Smooth muscle cell (in vitro differentiated cells): ENCODE measurements at regions not wholly inside any gene's neighbourhood (a gene's known extent, or its start where the extent isn't known, plus 50 kb on each side); places are given as distances from the start of the nearest gene placed in this dataset.

Experiments used
- DNase-seq: peaks from one replicate; lab custom pipeline; 2025; ENCODE audit not compliant: unreplicated experiment; lab: John Stamatoyannopoulos, UW
- H2AFZ ChIP-seq: fragments of 200-600 bp; sonication (generic); 2 replicates; pipeline ENCODE4 v1.6.0; 2016; ENCODE audit warnings: antibody characterized with exemption, low read depth, mild to moderate bottlenecking
- H3F3A ChIP-seq: fragments of 200-600 bp; sonication (generic); 2 replicates; pipeline ENCODE4 v1.6.0; 2017; ENCODE audit warnings: antibody characterized with exemption, low read depth
- H3K27ac ChIP-seq: fragments of 200-600 bp; sonication (generic); 2 replicates; pipeline ENCODE4 v1.5.1; 2016; ENCODE audit warnings: low read depth, mild to moderate bottlenecking
- H3K27me3 ChIP-seq: fragments of 200-600 bp; sonication (generic); 2 replicates; pipeline ENCODE4 v1.6.1; 2016; ENCODE audit warnings: low read depth, mild to moderate bottlenecking
- H3K36me3 ChIP-seq: fragments of 200-600 bp; sonication (generic); 2 replicates; pipeline ENCODE4 v1.5.1; 2016; ENCODE audit warnings: low read depth
- H3K4me1 ChIP-seq: fragments of 200-600 bp; sonication (generic); 2 replicates; pipeline ENCODE4 v1.5.1; 2016; ENCODE audit warnings: low read depth
- H3K4me2 ChIP-seq: fragments of 200-600 bp; sonication (generic); 2 replicates; pipeline ENCODE4 v1.6.0; 2016; ENCODE audit warnings: mild to moderate bottlenecking
- H3K4me3 ChIP-seq: fragments of 200-600 bp; sonication (generic); 2 replicates; pipeline ENCODE4 v1.5.1; 2016; ENCODE audit warnings: mild to moderate bottlenecking
- H3K79me2 ChIP-seq: fragments of 200-600 bp; sonication (generic); 2 replicates; pipeline ENCODE4 v1.6.0; 2016; ENCODE audit warnings: low read depth, mild to moderate bottlenecking
- H3K9ac ChIP-seq: fragments of 200-600 bp; sonication (generic); 2 replicates; pipeline ENCODE4 v1.6.0; 2016; ENCODE audit warnings: low read depth
- H3K9me3 ChIP-seq: fragments of 200-600 bp; sonication (generic); replicated peaks from 2 replicates; pipeline ENCODE4 v1.5.1; 2016; ENCODE audit warnings: low read depth
- H4K20me1 ChIP-seq: fragments of 200-600 bp; sonication (generic); 2 replicates; pipeline ENCODE4 v1.6.0; 2016; ENCODE audit warnings: low read depth
- WGBS: methylation state at CpG from one replicate; pipeline ENCODE4 v1.1.7; 2016; ENCODE audit warnings: low lambda C conversion rate; 5-methylcytosine and 5-hydroxymethylcytosine counted together
- TF ChIP-seq, protein P1 (sequence below): fragments of 200-600 bp; sonication (generic); IDR thresholded peaks from 2 replicates; pipeline ENCODE4 v1.5.1; 2017; ENCODE audit warnings: borderline replicate concordance, mild to moderate bottlenecking, antibody characterized with exemption; ENCODE audit not compliant: insufficient read depth, poor library complexity, severe bottlenecking

- DNase-seq: no peak
- Histone ChIP-seq H3K4me1 (no peaks in the 10 kb centered on the region), H3K9me3 (no peaks in the 10 kb centered on the region), H3F3A (no peaks in the 10 kb centered on the region), H3K4me2 (no peak overlapping the region), H3K4me3 (no peak overlapping the region), H3K27me3 (no peaks in the 10 kb centered on the region), H4K20me1 (no peaks in the 10 kb centered on the region), H2AFZ (no peak overlapping the region), H3K9ac (no peak overlapping the region), H3K79me2 (no peaks in the 10 kb centered on the region), H3K36me3 (no peaks in the 10 kb centered on the region), H3K27ac (no peak overlapping the region)
- TF ChIP-seq, protein P1, sequence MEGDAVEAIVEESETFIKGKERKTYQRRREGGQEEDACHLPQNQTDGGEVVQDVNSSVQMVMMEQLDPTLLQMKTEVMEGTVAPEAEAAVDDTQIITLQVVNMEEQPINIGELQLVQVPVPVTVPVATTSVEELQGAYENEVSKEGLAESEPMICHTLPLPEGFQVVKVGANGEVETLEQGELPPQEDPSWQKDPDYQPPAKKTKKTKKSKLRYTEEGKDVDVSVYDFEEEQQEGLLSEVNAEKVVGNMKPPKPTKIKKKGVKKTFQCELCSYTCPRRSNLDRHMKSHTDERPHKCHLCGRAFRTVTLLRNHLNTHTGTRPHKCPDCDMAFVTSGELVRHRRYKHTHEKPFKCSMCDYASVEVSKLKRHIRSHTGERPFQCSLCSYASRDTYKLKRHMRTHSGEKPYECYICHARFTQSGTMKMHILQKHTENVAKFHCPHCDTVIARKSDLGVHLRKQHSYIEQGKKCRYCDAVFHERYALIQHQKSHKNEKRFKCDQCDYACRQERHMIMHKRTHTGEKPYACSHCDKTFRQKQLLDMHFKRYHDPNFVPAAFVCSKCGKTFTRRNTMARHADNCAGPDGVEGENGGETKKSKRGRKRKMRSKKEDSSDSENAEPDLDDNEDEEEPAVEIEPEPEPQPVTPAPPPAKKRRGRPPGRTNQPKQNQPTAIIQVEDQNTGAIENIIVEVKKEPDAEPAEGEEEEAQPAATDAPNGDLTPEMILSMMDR: no peak
- WGBS: 88% methylated on average over 5 of the region's 5 CpGs
Measured at GRCh38 chr5:93090698-93091097, 490.3 kb downstream of the NR2F1-AS1 start.

- Histone ChIP-seq H3K4me1 (no peaks in the 10 kb centered on the region), H3K36me3 (no peaks in the 10 kb centered on the region), H3F3A (no peaks in the 10 kb centered on the region), H3K79me2 (no peaks in the 10 kb centered on the region), H3K9ac (no peak overlapping the region), H3K27ac (no peak overlapping the region), H3K4me2 (no peak overlapping the region), H3K27me3 (no peaks in the 10 kb centered on the region), H4K20me1 (no peaks in the 10 kb centered on the region), H3K4me3 (no peak overlapping the region), H2AFZ (no peak overlapping the region), H3K9me3 (no peaks in the 10 kb centered on the region)
- no peak for DNase-seq
- 79% methylated on average over 7 of the region's 7 CpGs for WGBS
- TF ChIP-seq, protein P1: no peak
Measured at GRCh38 chr5:93088592-93089389, 492.2 kb downstream of the NR2F1-AS1 start.

GRCh38 chr5:93087326-93087725, 493.7 kb downstream of the NR2F1-AS1 start:
- H3K4me2 ChIP-seq: no peak overlapping the region
- H3K9ac ChIP-seq: no peak overlapping the region
- 86% methylated on average over 3 of the region's 3 CpGs for WGBS
- H3K27me3 ChIP-seq: no peaks in the 10 kb centered on the region
- H3F3A ChIP-seq: no peaks in the 10 kb centered on the region
- no peak overlapping the region for H3K4me3 ChIP-seq
- TF ChIP-seq, protein P1: no peak
- H4K20me1 ChIP-seq: no peaks in the 10 kb centered on the region
- no peaks in the 10 kb centered on the region for H3K36me3 ChIP-seq
- no peaks in the 10 kb centered on the region for H3K4me1 ChIP-seq
- no peak for DNase-seq
- no peak overlapping the region for H3K27ac ChIP-seq
- no peaks in the 10 kb centered on the region for H3K79me2 ChIP-seq
- no peaks in the 10 kb centered on the region for H3K9me3 ChIP-seq
- no peak overlapping the region for H2AFZ ChIP-seq

DNA sequence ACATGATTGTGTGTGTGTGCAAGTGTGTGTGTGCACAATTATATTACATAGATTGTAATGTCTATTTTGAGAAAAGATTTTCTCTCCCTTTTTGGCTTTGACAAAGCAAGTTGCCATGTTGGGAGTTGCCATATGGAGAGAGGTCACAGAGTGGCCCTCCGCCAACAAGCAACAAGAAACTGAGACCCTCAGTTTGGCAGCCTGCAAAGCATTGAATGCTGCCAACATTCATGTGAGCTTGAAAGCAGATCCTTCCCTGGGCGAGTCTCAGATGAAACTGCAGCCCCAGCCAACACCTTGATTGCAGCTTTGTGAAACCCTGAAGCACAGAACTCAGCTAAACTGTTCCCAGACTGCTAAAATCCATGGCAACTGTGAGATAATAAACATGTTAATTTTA, 498.0 kb downstream of the NR2F1-AS1 start:
- Histone ChIP-seq H3K79me2 (no peaks in the 10 kb centered on the region), H3K9me3 (no peaks in the 10 kb centered on the region), H3K4me1 (peaks cover 6% of the 10 kb centered on the region), H3K9ac (no peak overlapping the region), H2AFZ (no peak overlapping the region), H3K27me3 (no peaks in the 10 kb centered on the region), H3K27ac (no peak overlapping the region), H3K36me3 (no peaks in the 10 kb centered on the region), H3K4me3 (no peak overlapping the region), H4K20me1 (no peaks in the 10 kb centered on the region), H3K4me2 (no peak overlapping the region), H3F3A (peaks cover 8% of the 10 kb centered on the region)
- no peak for DNase-seq
- WGBS: 81% methylated on average over 2 of the region's 2 CpGs
- TF ChIP-seq, protein P1: no peak
